ENCODE measurements at regions not wholly inside any gene's neighbourhood (a gene's known extent, or its start where the extent isn't known, plus 50 kb on each side); places are given as distances from the start of the nearest gene placed in this dataset.

- H3K9me3 ChIP-seq (replicated peaks), result no peaks in the 10 kb centered on the region
- TF ChIP-seq CTCF (IDR thresholded peaks at IDR 0.05; ENCODE audit: borderline replicate concordance), result no peak
- intact Hi-C loops (cut with micrococcal nuclease), result no loop called here
- H3K27me3 ChIP-seq (ENCODE audit: low read depth), result peaks cover 30% of the 10 kb centered on the region
- DNase-seq, result no peak
- H3K4me1 ChIP-seq, result no peaks in the 10 kb centered on the region
- no peaks in the 10 kb centered on the region for H3K36me3 ChIP-seq
- H3K27ac ChIP-seq (replicated peaks), result no peak overlapping the region
- H3K4me3 ChIP-seq, result no peak overlapping the region
These were observed 117.2 kb upstream of the MTNR1B start for GRCh38 chr11:92852229-92852628.

- Histone ChIP-seq H3K9me3 (replicated peaks) (no peaks in the 10 kb centered on the region), H3K4me3 (no peak overlapping the region), H3K4me1 (no peaks in the 10 kb centered on the region), H3K27me3 (ENCODE audit: low read depth) (peaks cover 35% of the 10 kb centered on the region), H3K27ac (replicated peaks) (no peak overlapping the region), H3K36me3 (no peaks in the 10 kb centered on the region)
- no peak for TF ChIP-seq CTCF (IDR thresholded peaks at IDR 0.05; ENCODE audit: borderline replicate concordance)
- DNase-seq, result no peak
- intact Hi-C loops (cut with micrococcal nuclease), result no loop called here
These were observed 116.5 kb upstream of the MTNR1B start for GRCh38 chr11:92852946-92853345.

GRCh38 chr11:92854162-92854561 is 115.3 kb upstream of the MTNR1B start:
- intact Hi-C loops (cut with micrococcal nuclease), result no loop called here
- no peaks in the 10 kb centered on the region for H3K36me3 ChIP-seq
- no peak for DNase-seq
- H3K9me3 ChIP-seq (replicated peaks), result no peaks in the 10 kb centered on the region
- H3K4me3 ChIP-seq, result no peak overlapping the region
- peaks cover 30% of the 10 kb centered on the region for H3K27me3 ChIP-seq (ENCODE audit: low read depth)
- H3K4me1 ChIP-seq, result no peaks in the 10 kb centered on the region
- H3K27ac ChIP-seq (replicated peaks), result no peak overlapping the region
- no peak for TF ChIP-seq CTCF (IDR thresholded peaks at IDR 0.05; ENCODE audit: borderline replicate concordance)

GRCh38 chr11:92854952-92855351 is 114.5 kb upstream of the MTNR1B start:
- TF ChIP-seq CTCF (IDR thresholded peaks at IDR 0.05; ENCODE audit: borderline replicate concordance), result no peak
- Histone ChIP-seq H3K36me3 (no peaks in the 10 kb centered on the region), H3K9me3 (replicated peaks) (no peaks in the 10 kb centered on the region), H3K4me1 (no peaks in the 10 kb centered on the region), H3K27ac (replicated peaks) (no peak overlapping the region), H3K27me3 (ENCODE audit: low read depth) (peaks cover 37% of the 10 kb centered on the region), H3K4me3 (no peak overlapping the region)
- DNase-seq, result no peak
- intact Hi-C loops (cut with micrococcal nuclease), result no loop called here

GRCh38 chr11:92855607-92856405 is 113.6 kb upstream of the MTNR1B start:
- Histone ChIP-seq H3K9me3 (replicated peaks) (no peaks in the 10 kb centered on the region), H3K4me1 (no peaks in the 10 kb centered on the region), H3K4me3 (no peak overlapping the region), H3K27me3 (ENCODE audit: low read depth) (peaks cover 45% of the 10 kb centered on the region), H3K27ac (replicated peaks) (no peak overlapping the region), H3K36me3 (no peaks in the 10 kb centered on the region)
- no peak for TF ChIP-seq CTCF (IDR thresholded peaks at IDR 0.05; ENCODE audit: borderline replicate concordance)
- intact Hi-C loops (cut with micrococcal nuclease), result no loop called here
- DNase-seq, result no peak

Measured in left ventricle myocardium inferior (tissue), 1 donor.